Activated T-helper 1 cell treated with Interleukin-2 at 50 U/mL for 16 hours (primary cell): ENCODE measurements at regions not wholly inside any gene's neighbourhood (a gene's known extent, or its start where the extent isn't known, plus 50 kb on each side); places are given as distances from the start of the nearest gene placed in this dataset.
A peak's percentile ranks its signal among the peaks of the same experiment; 100 is the strongest.
"Not testable (repeated sequence)": the region's sequence is repeated elsewhere in the genome, so short reads cannot be mapped to it uniquely, and the experiment has no call there.

ENCODE experiments used
- DNase-seq: peaks from one replicate; pipeline ENCODE4 v3.0.0-alpha.2; 2020; ENCODE audit warnings: low read depth

GRCh38 chr11:88061111-88061510 lies 114.1 kb downstream of the RAB38 start:
- no peak for DNase-seq

- DNase-seq = no peak
These were observed 115.9 kb downstream of the RAB38 start for GRCh38 chr11:88059326-88059725.

- DNase-seq = no peak
These were observed 123.8 kb downstream of the RAB38 start for GRCh38 chr11:88051396-88051795.

DNA sequence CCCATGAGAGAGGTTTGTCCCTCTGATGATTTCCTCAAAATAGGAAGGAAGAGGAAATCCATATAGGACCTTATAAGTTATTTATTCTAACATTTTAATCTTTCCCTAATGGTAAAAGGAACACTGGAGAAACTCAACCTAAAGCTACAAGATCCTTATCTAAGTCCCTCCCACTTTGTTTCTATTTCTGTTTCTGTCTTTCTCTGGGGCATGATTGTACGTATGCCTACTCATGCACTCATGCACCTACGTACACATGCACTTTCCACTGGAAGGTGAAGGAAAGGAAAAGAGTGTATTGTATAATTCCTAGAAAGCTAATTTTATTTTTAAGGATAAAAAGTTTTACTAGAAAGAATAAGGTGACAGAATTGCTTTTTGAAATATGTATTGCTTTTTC lies 125.0 kb downstream of the RAB38 start:
- no peak for DNase-seq

GRCh38 chr11:88045288-88045687 lies 130.0 kb downstream of the RAB38 start:
- DNase-seq = not testable (repeated sequence)

GRCh38 chr11:88044658-88045057 lies 130.6 kb downstream of the RAB38 start:
- not testable (repeated sequence) for DNase-seq

- DNase-seq = no peak
These were observed 132.1 kb downstream of the RAB38 start for GRCh38 chr11:88043149-88043548.

DNA sequence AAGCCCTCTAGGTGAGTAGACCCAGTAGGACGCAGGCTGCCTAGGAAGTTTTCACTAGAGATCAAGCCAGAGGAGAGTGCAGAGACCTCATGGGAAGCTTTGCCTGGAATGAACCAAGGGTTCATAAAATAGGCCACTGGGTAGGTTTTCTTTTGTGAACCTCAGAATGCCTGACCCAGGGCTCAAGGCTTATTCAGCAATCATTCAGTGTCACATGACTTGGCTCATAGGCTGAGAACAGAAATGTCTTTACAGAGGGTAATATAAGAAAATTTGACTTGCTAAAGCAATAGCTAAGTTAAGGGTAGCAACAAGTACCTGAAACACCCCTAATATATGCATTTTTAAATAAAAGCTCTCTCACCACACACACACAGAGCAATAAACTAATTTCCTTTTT lies 132.6 kb downstream of the RAB38 start:
- no peak for DNase-seq

GRCh38 chr11:88042238-88042637 lies 133.0 kb downstream of the RAB38 start:
- DNase-seq = no peak

DNA sequence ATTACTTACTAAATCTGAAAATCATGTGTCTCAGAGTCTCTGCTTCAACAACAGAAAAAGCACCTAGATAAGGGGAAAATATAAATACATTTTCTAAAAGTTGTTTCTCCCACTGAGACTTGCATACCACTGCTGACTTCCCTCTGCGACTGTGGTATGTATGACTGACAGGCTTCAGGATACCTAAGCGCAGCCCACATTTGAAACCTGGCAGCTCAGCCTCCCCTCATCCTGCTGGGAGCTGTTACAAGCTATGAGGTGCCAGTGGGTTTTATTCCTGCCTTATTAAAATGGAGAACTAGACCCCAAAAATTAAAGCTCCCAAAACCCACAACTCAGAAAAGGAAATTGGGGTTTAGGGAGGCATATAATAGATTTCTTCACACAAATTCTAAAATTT lies 133.6 kb downstream of the RAB38 start:
- DNase-seq = no peak

DNA sequence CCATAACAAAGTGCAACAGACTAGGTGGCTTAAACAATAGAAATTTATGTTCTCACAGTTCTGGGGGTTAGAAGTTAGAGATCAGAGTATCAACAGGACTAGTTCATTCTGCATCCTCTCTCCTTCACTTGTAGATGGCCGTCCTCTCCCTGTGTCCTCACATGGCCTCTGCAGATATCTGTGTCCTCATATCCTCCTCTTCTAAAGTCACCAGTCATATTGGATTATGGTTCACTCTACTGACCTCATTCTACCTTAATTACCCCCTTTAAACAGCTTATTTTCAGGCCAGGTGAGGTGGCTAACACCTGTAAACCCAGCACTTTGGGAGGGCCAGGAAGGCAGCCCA lies 135.1 kb downstream of the RAB38 start:
- no peak for DNase-seq

DNA sequence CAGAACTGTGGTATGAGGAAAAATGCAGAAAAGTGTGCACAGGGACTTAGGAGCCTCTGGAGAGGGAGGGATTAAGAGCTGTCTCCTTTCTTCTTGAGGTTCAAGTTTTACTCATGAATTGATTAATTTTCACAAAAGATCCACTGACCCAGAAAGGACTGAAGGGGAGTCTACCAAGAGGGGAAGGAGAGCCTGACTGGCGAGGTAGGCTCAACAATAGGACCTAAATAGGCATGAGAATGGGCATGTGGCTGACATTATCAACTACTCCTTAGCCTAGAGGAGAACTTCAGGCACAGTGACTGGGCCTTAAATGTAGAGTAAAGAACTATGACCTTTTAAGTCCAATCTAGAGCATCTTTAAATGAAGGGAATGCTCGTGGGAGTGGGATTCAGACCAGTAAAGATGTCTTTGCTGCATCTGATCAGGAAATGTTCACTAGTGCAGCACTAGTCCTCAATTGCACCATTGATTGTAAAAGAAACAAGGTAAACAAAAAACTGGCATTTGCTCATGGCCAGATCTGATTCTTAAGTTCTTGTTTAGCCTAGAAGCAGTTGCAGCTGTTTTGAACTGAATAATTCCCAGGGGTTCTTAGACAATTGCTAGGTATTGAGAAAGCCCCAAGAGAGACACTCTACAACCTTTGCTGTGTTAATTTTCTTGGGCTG lies 135.6 kb downstream of the RAB38 start:
- no peak for DNase-seq

- no peak for DNase-seq
These were observed 137.2 kb downstream of the RAB38 start for GRCh38 chr11:88038063-88038462.

DNA sequence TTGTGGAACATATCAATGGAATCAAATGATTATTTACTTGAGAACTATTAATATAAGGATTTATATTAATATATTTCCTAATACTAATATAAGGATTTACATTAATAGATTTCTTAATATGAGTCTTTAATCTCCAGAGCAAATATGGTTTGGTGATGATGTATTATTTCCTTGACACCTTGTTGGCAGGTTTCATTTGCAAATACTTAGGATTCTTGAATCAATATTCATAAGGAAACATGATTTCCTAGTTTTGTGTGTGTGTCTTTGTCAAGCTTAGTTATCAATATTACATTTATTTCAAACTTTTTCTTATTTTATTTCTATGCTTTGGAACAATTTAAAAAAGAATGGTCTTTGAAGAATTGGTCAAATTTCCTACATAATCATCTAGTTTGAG lies 138.5 kb downstream of the RAB38 start:
- no peak for DNase-seq

DNA sequence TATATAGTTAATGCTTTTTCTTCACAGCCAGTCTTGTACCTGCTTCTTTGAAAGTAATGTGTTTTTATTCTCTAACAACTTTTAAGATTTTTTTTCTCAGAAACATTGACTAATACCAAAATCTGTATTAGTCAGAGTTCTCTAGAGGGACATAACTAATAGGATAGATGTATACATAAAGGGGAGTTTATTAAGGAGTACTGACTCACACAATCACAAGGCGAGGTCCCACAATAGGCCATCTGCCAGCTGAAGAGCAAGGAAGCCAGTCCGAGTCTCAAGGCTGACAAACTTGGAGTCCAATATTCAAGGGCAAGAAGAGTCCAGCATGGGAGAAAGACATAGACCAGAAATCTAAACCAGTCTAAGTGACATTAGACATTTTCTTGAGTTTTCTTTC lies 140.0 kb downstream of the RAB38 start:
- DNase-seq = no peak

GRCh38 chr11:88017666-88018065 lies 157.6 kb downstream of the RAB38 start:
- DNase-seq = no peak

DNA sequence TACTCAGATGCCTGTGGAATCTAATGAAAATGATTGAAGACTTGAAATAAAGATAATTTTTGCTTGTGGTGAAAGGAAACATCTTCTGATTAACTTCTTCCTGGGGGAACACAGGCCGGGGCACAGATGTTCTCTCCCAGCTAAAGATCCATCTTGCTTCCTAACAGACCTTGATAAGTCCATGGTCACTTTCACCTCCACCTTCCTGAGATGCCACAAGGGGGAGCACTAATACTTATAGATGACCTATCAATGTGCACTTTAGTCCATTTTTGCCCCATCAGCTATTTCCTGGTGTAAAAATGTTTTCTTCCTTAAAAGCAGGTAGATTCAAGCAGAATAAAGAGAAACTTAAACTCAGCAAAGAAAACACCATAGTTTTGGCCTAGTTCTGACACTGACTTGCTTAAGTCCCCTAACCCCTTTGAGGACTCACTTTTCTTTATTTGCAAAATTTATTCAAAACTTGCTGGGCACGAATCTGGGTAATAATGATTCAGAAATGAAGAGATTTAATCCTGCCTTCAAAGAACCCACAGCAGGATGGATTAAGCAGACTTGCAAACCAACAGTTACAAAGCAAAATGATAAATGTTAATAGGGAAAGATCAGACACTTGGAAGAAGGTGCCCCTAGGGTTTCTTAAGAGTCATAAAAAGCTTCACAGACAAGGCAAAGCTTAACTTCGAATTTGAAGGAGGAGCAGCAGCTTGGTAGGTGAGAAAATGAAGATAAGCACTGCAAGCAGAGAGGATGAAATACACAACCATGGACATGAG lies 158.7 kb downstream of the RAB38 start:
- DNase-seq = peak; percentile 5

DNA sequence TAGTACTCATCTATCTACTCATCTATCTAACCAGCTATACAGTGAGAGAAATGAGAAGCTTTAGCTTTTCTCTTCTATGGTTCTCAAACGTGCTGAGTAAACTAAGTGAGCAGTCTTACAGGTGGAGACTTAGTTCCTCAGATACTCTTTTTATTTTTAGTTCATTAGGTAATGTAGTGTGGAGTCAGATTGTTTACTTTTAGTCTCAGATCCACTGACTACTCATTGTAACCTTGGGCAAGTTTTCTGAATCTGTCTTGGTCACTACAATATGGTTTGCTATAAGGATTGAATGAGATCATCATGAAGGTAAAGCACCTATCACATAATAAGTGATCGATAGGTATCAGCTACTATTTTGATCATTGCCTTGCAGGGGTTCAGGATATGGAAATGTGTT lies 160.1 kb downstream of the RAB38 start:
- no peak for DNase-seq

DNA sequence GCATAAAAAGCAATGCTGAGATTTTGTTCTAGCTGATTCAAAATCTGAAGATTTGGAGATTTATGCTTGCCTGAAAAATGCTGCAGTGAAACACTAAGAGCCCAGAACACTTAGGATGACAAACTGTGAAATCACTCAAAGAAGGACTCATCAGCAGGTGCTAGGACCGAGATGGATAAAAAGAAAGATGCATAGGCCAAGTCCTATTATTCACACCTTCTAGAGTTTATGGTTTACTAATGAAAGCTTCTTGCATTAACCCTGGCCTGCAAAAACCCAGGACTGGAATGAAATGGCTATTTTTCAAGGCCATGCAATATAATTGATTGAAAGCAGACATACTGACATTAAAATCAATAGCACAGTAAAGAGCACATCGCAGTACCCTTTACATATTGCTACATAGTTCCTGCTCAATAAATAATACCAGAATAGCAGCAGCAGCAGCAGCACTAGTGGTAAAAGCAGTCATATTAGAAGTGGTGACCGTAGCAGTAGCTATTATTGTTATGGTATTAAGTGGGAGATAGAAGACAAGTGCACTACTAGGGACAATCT lies 161.7 kb downstream of the RAB38 start:
- no peak for DNase-seq

DNA sequence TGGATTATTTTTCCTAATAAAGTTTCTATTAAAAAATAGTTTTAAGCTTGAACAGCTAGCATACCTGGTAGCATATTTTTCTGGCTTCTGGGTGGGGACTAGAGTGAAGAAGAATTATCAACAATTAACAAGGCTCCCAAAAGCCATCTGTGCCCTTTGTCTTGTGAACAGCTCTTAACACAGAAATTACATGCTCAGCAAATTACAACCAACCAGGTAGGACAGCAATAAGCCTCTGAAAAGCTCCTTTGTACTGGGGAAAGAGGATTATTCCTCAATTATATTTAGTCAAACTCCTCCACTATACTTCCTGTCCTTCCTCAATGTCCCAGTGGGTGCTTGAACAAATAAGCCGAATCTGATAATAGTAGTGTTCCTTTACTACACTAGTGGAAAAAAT lies 162.8 kb downstream of the RAB38 start:
- no peak for DNase-seq

DNA sequence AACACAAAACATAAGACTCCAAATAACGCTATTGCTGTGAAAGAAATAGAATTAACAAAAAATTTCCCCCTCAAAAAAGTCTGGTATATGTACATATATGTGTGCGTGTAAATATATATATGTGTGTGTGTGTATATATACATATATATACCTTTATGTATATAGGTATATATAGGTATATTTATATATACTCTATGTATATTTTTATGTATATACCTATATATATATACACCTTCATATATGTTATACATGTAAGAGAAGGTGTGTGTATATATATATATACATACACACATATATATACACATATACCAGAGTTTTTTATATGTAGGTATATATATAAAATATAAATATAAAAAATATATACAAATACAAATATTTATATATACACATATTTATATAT lies 199.2 kb downstream of the RAB38 start:
- DNase-seq = no peak

DNA sequence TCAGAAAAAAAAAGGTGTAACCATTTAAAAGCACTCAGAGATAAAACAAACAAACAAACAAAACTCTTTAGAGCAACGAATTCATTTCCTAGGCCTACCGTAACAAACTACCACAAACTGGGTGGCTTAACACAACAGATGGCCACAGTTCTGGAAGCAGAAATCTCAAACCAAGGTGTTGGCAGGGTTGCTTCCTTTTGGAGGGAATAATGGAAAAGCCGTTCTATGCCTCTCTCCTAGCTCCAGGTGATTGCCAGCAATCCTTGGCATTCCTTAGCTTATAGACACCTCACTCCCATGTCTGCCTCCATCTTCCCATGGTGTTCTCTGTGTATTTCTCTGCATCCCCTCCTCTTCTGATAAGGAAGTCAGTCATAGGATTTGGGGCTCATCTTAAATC lies 200.4 kb downstream of the RAB38 start:
- DNase-seq = no peak

- no peak for DNase-seq
These were observed 203.1 kb downstream of the RAB38 start for GRCh38 chr11:87972133-87972532.

- no peak for DNase-seq
These were observed 203.9 kb downstream of the RAB38 start for GRCh38 chr11:87971354-87971753.
